Ovary (tissue), 7 donors: ENCODE measurements at regions not wholly inside any gene's neighbourhood (a gene's known extent, or its start where the extent isn't known, plus 50 kb on each side); places are given as distances from the start of the nearest gene placed in this dataset.

Experiments used
- DNase-seq, 5 donors: peaks; one replicate each; pipeline ENCODE4 v3.0.0-alpha.2; 2019 to 2020
- H3K27ac ChIP-seq, 2 donors: fragments of 200-600 bp; one replicate each; pipeline versions ENCODE4 v1.5.1 to v1.8.0; 2019 to 2022
- H3K27me3 ChIP-seq: fragments of 200-600 bp; one replicate; pipeline ENCODE4 v1.8.0; 2022
- H3K36me3 ChIP-seq: fragments of 200-600 bp; sonication (generic); one replicate; pipeline ENCODE4 v1.5.1; 2019
- H3K4me1 ChIP-seq: one replicate; pipeline ENCODE4 v1.8.1; 2013; ENCODE audit warnings: mild to moderate bottlenecking, moderate library complexity; ENCODE audit not compliant: insufficient read depth
- H3K4me3 ChIP-seq: fragments of 200-600 bp; sonication (generic); one replicate; pipeline ENCODE4 v1.5.1; 2017
- H3K9me3 ChIP-seq, 2 donors: fragments of 200-600 bp in 1 of 2; sonication (generic) in 1 of 2; one replicate each; pipeline versions ENCODE4 v1.5.1 to v1.8.1; 2013 to 2019; ENCODE audit warnings: mild to moderate bottlenecking in 1 of 2, moderate library complexity in 1 of 2
- CTCF ChIP-seq, 3 donors: fragments of 450-650 bp in 2 of 3; fragments of 200-600 bp in 1 of 3; IDR thresholded peaks; one replicate each; pipeline versions ENCODE4 v1.5.1 to v1.8.0; 2016 to 2022; ENCODE audit warnings: antibody characterized with exemption in 3 of 3, mild to moderate bottlenecking in 1 of 3
- EP300 ChIP-seq: sonication (generic); formaldehyde crosslinking; IDR thresholded peaks from one replicate; pipeline ENCODE4 v1.6.1; 2017; ENCODE audit warnings: antibody characterized with exemption
- POLR2A ChIP-seq: fragments of 450-650 bp; IDR thresholded peaks from one replicate; pipeline ENCODE4 v1.6.1; 2017; ENCODE audit warnings: antibody characterized with exemption, mild to moderate bottlenecking, moderate library complexity
- WGBS, 3 donors: extraction: QIAGEN DNeasy Blood & Tissue Kit in 1 of 3; methylation state at CpG; one replicate each; pipeline versions ENCODE4 v1.1.5 to v1.1.7; 2013 to 2017; 5-methylcytosine and 5-hydroxymethylcytosine counted together
- intact Hi-C, 4 donors: fragments of 100-400 bp; cut with DNase I; formaldehyde crosslinking; loops; one replicate each; pipeline versions ENCODE4 v1.11.0 to v1.15.1; 2022 to 2023
- donor health status: DM: no; HTN: no; CAD: no; lungs with moderate emphysema.
- donor health status: DM: no; HTN: no; CAD: no.
- donor health status: Bipolar disorder and iron deficiency.
- donor health status: DM: no; HTN: no; CAD: no.
- donor health status: DM: yes; HTN: yes; CAD: no.

DNA sequence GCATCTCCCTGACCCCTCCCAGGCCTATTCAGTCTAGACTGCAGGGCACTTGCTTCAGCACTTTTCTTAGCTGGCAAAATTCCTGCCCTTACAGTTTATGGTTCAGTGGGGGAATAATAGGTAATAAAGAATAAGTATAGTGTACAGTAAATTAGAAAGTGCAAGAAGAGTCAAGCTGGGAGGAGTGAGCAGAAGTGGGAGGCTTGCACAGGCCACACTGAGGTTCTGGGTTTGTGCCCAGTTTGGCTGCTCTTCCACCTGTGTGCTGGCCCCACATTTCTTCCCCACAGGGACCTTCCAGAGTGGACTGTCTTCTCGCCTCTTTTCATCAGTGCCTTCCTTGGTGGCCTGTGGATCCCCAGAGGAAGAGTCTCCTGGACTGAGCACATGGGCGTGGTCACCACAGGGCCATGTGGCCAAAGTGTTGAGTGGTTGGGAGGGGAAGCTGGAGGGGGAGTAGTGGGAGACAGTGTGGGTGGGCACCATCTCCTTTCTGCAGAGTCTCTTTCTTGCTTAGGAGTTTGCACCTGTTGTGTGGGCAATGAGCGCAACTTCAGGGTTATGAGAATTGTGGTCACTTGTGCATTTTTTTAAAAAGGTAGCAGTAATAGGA lies 128.6 kb upstream of the ZSWIM2 start:
- Histone ChIP-seq H3K4me3 (no peak overlapping the region), H3K27ac (no peak overlapping the region), H3K9me3 (no peaks in the 10 kb centered on the region), H3K4me1 (no peaks in the 10 kb centered on the region), H3K27me3 (no peaks in the 10 kb centered on the region), H3K36me3 (no peaks in the 10 kb centered on the region)
- intact Hi-C loops = no loop called here
- TF ChIP-seq EP300 (no peak), POLR2A (no peak), CTCF (IDR thresholded peaks at IDR 0.05) (no peak)
- no peak for DNase-seq
- WGBS, 3 donors = 87 to 93% (median 91%) methylated on average over 3 of the region's 3 CpGs

GRCh38 chr2:186976329-186976728 lies 127.4 kb upstream of the ZSWIM2 start:
- H3K4me3 ChIP-seq = no peak overlapping the region
- 46 to 55% (median 52%) methylated on average over 5 of the region's 5 CpGs for WGBS, 3 donors
- intact Hi-C loops = no loop called here
- no peak overlapping the region for H3K27ac ChIP-seq
- no peaks in the 10 kb centered on the region for H3K36me3 ChIP-seq
- H3K27me3 ChIP-seq = no peaks in the 10 kb centered on the region
- H3K4me1 ChIP-seq = no peaks in the 10 kb centered on the region
- no peaks in the 10 kb centered on the region for H3K9me3 ChIP-seq
- no peak for DNase-seq
- no peak for TF ChIP-seq POLR2A
- no peak for TF ChIP-seq CTCF (IDR thresholded peaks at IDR 0.05)
- TF ChIP-seq EP300 = no peak

DNA sequence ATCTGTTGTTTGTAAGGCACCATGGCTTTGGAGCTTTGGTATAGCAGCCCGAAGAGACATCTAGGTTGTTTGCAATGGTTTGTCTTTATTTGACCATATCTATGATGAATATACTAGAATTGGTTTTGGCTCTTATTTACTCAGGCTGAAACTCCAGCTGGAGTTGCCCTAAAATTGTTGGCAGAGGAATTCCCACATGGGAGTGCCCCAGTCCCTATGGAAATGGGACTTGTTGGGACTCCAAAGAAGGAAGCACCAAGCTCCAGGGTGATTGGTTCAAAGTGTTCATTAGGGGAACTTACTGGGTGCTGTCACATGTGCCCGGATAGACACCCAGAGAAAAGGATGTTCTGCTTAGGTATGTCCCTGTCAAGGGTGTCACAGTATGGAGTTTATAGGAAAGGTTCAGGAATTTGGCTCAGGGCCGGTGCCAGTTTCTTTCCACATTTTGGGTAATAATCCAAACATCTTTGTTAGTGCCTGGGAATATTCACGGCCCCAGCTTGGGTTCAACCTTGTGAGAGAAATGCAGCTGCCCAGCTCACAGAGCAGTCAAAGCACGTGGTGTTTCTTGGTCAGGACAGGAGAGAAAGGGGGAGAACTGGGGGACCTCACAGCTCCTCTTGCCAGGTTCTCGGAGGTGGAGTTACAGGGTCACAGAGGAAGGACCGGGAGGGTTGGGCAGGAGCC lies 123.5 kb upstream of the ZSWIM2 start:
- WGBS, 3 donors = 72 to 78% (median 76%) methylated on average over 7 of the region's 7 CpGs
- no peak for DNase-seq
- no peaks in the 10 kb centered on the region for H3K36me3 ChIP-seq
- no peaks in the 10 kb centered on the region for H3K27me3 ChIP-seq
- TF ChIP-seq EP300 (no peak), POLR2A (no peak), CTCF (IDR thresholded peaks at IDR 0.05) (no peak)
- no peaks in the 10 kb centered on the region for H3K4me1 ChIP-seq
- H3K9me3 ChIP-seq = no peaks in the 10 kb centered on the region
- H3K4me3 ChIP-seq = no peak overlapping the region
- no peak overlapping the region for H3K27ac ChIP-seq
- intact Hi-C loops = no loop called here

- no peak overlapping the region for H3K27ac ChIP-seq
- TF ChIP-seq EP300 (no peak), POLR2A (no peak), CTCF (IDR thresholded peaks at IDR 0.05) (no peak)
- no peaks in the 10 kb centered on the region for H3K9me3 ChIP-seq
- intact Hi-C loops = no loop called here
- no peaks in the 10 kb centered on the region for H3K27me3 ChIP-seq
- H3K4me3 ChIP-seq = no peak overlapping the region
- H3K4me1 ChIP-seq = no peaks in the 10 kb centered on the region
- no peaks in the 10 kb centered on the region for H3K36me3 ChIP-seq
- DNase-seq = no peak
- WGBS, 3 donors = 69 to 79% (median 75%) methylated on average over 4 of the region's 4 CpGs
Observed at GRCh38 chr2:186968277-186968676, 119.3 kb upstream of the ZSWIM2 start.
